IPS-11a (cell line): ENCODE measurements at regions not wholly inside any gene's neighbourhood (a gene's known extent, or its start where the extent isn't known, plus 50 kb on each side); places are given as distances from the start of the nearest gene placed in this dataset.

Experiments used
- H3K4me3 ChIP-seq: one replicate; pipeline ENCODE4 v1.5.1; 2013; ENCODE audit warnings: low read depth, low read length, control low read depth

- H3K4me3 ChIP-seq: no peak overlapping the region
Observed at GRCh38 chr16:86087011-86087895, 188.3 kb downstream of the IRF8 start.

DNA sequence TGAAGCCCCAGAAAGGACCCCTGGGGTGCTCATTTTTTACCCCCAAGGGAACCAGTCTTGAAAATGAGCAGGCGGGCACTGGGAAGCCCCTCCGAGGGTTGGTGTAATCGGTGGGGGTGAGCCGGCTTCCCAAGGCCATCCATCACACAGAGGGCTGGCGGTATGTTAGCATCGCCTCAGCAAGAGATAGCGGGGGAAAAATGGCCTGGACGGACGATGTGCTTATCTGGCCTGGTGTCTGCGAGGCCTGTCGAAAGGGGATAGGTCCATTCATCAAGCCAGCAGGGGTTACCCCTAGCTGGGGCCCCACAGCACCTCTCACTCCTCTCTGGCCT is 188.9 kb downstream of the IRF8 start:
- no peak overlapping the region for H3K4me3 ChIP-seq

DNA sequence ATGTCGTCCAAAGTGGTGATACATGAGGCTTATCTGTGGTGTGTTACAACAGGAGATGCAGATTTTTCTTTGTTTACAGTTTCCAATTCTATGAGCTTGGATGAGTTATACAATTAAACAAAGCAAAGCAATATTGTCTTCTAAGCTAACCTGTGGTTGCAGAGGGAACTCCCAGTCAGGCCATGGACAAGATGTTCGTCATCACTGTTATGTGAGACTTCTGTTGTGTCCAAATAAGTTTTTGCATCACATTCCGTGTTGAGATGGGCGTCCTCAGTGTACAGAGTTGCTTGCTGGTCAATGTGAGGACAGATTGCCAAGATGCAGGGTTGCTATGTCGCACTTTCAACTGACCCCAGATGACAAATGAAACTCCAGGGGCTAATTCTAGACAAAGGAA is 189.3 kb downstream of the IRF8 start:
- H3K4me3 ChIP-seq: no peak overlapping the region

- no peak overlapping the region for H3K4me3 ChIP-seq
Observed at GRCh38 chr16:86088816-86089215, 189.9 kb downstream of the IRF8 start.

GRCh38 chr16:86089334-86089900 is 190.5 kb downstream of the IRF8 start:
- H3K4me3 ChIP-seq: no peak overlapping the region

- H3K4me3 ChIP-seq: no peak overlapping the region
Observed at GRCh38 chr16:86089991-86090390, 191.0 kb downstream of the IRF8 start.

GRCh38 chr16:86090461-86091170 is 191.7 kb downstream of the IRF8 start:
- no peak overlapping the region for H3K4me3 ChIP-seq

- H3K4me3 ChIP-seq: no peak overlapping the region
Observed at GRCh38 chr16:86091976-86092375, 193.0 kb downstream of the IRF8 start.

- H3K4me3 ChIP-seq: no peak overlapping the region
Observed at GRCh38 chr16:86092586-86093480, 193.9 kb downstream of the IRF8 start.

- H3K4me3 ChIP-seq: no peak overlapping the region
Observed at GRCh38 chr16:86093801-86094750, 195.1 kb downstream of the IRF8 start.

DNA sequence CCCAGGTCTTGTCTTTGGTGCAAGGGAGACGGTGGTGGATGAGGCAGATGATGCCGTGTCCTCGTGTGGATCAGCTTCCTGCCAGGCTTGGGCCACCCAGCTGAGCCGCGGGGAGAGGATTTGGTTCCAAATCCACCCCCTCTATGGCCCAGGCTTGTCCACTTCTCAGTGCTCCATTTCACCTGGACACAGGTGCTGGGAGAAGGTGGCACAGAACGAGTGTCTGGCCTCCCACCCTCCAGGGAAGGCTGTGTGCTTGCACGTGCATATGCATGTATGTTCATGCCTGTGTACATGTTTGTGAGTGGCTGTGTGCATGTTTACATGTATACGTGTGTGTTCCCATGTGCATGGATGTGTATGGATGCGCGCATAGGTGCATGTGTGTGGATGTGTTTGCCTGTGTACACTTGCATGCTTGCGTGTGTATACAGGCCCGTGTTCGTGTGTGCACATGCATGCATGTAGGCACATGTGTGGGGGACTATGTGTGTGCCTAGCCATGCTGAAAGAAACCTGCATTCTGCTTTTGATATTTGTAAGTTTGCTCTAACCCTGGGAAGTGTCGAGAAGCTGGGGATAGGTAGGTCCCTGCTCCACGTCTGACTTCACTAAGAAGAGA is 196.3 kb downstream of the IRF8 start:
- no peak overlapping the region for H3K4me3 ChIP-seq

GRCh38 chr16:86095906-86096485 is 197.0 kb downstream of the IRF8 start:
- H3K4me3 ChIP-seq: no peak overlapping the region

GRCh38 chr16:86096850-86097249 is 197.9 kb downstream of the IRF8 start:
- H3K4me3 ChIP-seq: no peak overlapping the region

GRCh38 chr16:86099326-86099725 is 200.4 kb downstream of the IRF8 start:
- H3K4me3 ChIP-seq: no peak overlapping the region

GRCh38 chr16:86100205-86101136 is 201.5 kb downstream of the IRF8 start:
- H3K4me3 ChIP-seq: no peak overlapping the region

- no peak overlapping the region for H3K4me3 ChIP-seq
Observed at GRCh38 chr16:86101137-86101896, 202.4 kb downstream of the IRF8 start.

DNA sequence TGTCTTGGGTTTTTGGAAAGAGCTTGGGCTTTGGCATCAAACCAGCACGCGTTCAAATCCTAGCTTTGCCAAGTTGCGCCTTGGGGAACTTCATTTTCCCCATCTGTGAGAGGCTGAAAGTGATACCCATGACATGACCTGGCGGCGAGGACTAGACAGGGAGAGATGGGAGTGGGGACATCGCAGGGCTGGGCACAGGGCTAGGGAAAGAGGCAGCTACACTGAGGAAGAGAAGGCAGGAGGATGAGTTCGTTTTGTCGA is 202.9 kb downstream of the IRF8 start:
- H3K4me3 ChIP-seq: no peak overlapping the region

DNA sequence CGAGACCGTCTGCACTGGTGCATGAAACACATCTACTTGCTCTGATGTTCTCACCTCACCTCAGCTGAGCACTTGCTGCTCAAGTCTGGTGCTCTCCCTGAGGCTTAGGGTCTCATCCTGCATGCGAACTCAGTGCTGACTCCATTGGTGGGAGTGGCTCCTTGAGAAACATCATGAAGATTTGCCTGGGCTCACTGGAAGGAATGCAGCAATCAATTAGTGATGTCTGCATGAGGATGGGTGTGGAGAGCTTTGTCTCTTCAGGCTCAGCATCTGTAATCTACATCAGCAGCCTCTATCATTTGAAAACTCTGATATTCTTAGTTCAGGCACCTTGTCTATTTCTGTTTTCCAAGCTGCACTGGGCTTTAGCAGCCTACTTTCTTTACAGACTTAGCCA is 204.4 kb downstream of the IRF8 start:
- H3K4me3 ChIP-seq: no peak overlapping the region
